ENCODE measurements at regions not wholly inside any gene's neighbourhood (a gene's known extent, or its start where the extent isn't known, plus 50 kb on each side); places are given as distances from the start of the nearest gene placed in this dataset.
"Not testable (repeated sequence)": the region's sequence is repeated elsewhere in the genome, so short reads cannot be mapped to it uniquely, and the experiment has no call there.

DNA sequence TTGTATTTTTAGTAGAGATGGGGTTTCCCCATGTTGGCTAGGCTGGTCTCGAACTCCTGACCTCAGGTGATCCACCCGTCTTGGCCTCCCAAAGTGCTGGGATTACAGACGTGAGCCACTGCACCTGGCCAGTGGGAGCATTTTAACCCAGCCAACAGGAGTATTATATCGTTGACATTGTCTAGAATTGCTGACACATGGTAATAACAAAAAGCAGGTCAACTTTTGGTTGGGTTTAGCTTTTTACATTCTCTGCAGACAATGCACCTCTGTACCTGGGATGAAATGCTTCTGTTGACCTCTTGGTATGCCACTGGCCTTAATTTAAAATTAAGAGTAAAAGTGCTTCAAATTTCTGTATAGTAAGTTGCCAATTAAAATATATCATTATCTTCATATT lies 245.6 kb downstream of the TTC6 start:
- TF ChIP-seq TCF12 (IDR thresholded peaks at IDR 0.05); TCF12 (CRISPR knock-in tag; IDR thresholded peaks at IDR 0.05); NRL (CRISPR knock-in tag; IDR thresholded peaks at IDR 0.05; ENCODE audit: borderline replicate concordance); NR3C1 (CRISPR knock-in tag; IDR thresholded peaks at IDR 0.05); POLR2AphosphoS2 (IDR thresholded peaks at IDR 0.05; ENCODE audit: low read depth, low read length); KAT8 (CRISPR knock-in tag; IDR thresholded peaks at IDR 0.05); NR2C2 (CRISPR knock-in tag; IDR thresholded peaks at IDR 0.05; ENCODE audit: borderline replicate concordance); MAZ (IDR thresholded peaks at IDR 0.05; ENCODE audit: borderline replicate concordance, low read depth, low read length); MAZ (CRISPR knock-in tag; IDR thresholded peaks at IDR 0.05; ENCODE audit: low read depth); POLR2A (IDR thresholded peaks at IDR 0.05; ENCODE audit: insufficient read depth in 1 of 2, low read depth in 2 of 2, low read length in 2 of 2): not testable (repeated sequence)
- TF ChIP-seq, protein P1, sequence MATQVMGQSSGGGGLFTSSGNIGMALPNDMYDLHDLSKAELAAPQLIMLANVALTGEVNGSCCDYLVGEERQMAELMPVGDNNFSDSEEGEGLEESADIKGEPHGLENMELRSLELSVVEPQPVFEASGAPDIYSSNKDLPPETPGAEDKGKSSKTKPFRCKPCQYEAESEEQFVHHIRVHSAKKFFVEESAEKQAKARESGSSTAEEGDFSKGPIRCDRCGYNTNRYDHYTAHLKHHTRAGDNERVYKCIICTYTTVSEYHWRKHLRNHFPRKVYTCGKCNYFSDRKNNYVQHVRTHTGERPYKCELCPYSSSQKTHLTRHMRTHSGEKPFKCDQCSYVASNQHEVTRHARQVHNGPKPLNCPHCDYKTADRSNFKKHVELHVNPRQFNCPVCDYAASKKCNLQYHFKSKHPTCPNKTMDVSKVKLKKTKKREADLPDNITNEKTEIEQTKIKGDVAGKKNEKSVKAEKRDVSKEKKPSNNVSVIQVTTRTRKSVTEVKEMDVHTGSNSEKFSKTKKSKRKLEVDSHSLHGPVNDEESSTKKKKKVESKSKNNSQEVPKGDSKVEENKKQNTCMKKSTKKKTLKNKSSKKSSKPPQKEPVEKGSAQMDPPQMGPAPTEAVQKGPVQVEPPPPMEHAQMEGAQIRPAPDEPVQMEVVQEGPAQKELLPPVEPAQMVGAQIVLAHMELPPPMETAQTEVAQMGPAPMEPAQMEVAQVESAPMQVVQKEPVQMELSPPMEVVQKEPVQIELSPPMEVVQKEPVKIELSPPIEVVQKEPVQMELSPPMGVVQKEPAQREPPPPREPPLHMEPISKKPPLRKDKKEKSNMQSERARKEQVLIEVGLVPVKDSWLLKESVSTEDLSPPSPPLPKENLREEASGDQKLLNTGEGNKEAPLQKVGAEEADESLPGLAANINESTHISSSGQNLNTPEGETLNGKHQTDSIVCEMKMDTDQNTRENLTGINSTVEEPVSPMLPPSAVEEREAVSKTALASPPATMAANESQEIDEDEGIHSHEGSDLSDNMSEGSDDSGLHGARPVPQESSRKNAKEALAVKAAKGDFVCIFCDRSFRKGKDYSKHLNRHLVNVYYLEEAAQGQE (IDR thresholded peaks at IDR 0.05; ENCODE audit: borderline replicate concordance in 1 of 2, low read depth in 1 of 2, low read length in 2 of 2) = not testable (repeated sequence)
- TF ChIP-seq, protein P2, sequence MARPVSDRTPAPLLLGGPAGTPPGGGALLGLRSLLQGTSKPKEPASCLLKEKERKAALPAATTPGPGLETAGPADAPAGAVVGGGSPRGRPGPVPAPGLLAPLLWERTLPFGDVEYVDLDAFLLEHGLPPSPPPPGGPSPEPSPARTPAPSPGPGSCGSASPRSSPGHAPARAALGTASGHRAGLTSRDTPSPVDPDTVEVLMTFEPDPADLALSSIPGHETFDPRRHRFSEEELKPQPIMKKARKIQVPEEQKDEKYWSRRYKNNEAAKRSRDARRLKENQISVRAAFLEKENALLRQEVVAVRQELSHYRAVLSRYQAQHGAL (CRISPR knock-in tag; IDR thresholded peaks at IDR 0.05; ENCODE audit: not compliant biosample characterization) = not testable (repeated sequence)
- TF ChIP-seq, protein P3, sequence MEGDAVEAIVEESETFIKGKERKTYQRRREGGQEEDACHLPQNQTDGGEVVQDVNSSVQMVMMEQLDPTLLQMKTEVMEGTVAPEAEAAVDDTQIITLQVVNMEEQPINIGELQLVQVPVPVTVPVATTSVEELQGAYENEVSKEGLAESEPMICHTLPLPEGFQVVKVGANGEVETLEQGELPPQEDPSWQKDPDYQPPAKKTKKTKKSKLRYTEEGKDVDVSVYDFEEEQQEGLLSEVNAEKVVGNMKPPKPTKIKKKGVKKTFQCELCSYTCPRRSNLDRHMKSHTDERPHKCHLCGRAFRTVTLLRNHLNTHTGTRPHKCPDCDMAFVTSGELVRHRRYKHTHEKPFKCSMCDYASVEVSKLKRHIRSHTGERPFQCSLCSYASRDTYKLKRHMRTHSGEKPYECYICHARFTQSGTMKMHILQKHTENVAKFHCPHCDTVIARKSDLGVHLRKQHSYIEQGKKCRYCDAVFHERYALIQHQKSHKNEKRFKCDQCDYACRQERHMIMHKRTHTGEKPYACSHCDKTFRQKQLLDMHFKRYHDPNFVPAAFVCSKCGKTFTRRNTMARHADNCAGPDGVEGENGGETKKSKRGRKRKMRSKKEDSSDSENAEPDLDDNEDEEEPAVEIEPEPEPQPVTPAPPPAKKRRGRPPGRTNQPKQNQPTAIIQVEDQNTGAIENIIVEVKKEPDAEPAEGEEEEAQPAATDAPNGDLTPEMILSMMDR (CRISPR knock-in tag; IDR thresholded peaks at IDR 0.05) = not testable (repeated sequence)
- TF ChIP-seq, protein P4, sequence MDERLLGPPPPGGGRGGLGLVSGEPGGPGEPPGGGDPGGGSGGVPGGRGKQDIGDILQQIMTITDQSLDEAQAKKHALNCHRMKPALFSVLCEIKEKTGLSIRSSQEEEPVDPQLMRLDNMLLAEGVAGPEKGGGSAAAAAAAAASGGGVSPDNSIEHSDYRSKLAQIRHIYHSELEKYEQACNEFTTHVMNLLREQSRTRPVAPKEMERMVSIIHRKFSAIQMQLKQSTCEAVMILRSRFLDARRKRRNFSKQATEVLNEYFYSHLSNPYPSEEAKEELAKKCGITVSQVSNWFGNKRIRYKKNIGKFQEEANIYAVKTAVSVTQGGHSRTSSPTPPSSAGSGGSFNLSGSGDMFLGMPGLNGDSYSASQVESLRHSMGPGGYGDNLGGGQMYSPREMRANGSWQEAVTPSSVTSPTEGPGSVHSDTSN (CRISPR knock-in tag; IDR thresholded peaks at IDR 0.05) = not testable (repeated sequence)
- TF ChIP-seq, protein P5, sequence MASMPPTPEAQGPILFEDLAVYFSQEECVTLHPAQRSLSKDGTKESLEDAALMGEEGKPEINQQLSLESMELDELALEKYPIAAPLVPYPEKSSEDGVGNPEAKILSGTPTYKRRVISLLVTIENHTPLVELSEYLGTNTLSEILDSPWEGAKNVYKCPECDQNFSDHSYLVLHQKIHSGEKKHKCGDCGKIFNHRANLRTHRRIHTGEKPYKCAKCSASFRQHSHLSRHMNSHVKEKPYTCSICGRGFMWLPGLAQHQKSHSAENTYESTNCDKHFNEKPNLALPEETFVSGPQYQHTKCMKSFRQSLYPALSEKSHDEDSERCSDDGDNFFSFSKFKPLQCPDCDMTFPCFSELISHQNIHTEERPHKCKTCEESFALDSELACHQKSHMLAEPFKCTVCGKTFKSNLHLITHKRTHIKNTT (CRISPR knock-in tag; IDR thresholded peaks at IDR 0.05) = not testable (repeated sequence)
- TF ChIP-seq, protein P6, sequence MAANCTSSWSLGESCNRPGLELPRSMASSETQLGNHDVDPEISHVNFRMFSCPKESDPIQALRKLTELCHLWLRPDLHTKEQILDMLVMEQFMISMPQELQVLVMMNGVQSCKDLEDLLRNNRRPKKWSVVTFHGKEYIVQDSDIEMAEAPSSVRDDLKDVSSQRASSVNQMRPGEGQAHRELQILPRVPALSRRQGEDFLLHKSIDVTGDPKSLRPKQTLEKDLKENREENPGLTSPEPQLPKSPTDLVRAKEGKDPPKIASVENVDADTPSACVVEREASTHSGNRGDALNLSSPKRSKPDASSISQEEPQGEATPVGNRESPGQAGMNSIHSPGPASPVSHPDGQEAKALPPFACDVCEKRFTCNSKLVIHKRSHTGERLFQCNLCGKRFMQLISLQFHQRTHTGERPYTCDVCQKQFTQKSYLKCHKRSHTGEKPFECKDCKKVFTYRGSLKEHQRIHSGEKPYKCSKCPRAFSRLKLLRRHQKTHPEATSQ (CRISPR knock-in tag; IDR thresholded peaks at IDR 0.05; ENCODE audit: borderline replicate concordance) = not testable (repeated sequence)
